ENCODE measurements at regions not wholly inside any gene's neighbourhood (a gene's known extent, or its start where the extent isn't known, plus 50 kb on each side); places are given as distances from the start of the nearest gene placed in this dataset.

- POLR2A ChIA-PET = no interaction called here
Measured at GRCh38 chr2:176589825-176590440, 320.7 kb downstream of the MTX2 start.

GRCh38 chr2:176592216-176592615 lies 323.0 kb downstream of the MTX2 start:
- H3K4me3 ChIP-seq (ENCODE audit: low read depth, low read length, poor library complexity, severe bottlenecking) = no peak overlapping the region
- no TSS peak for BruUV-seq (replicated peaks)
- H3K27ac ChIP-seq (ENCODE audit: low read depth, low read length, poor library complexity, severe bottlenecking) = no peak overlapping the region
- H3K79me2 ChIP-seq (ENCODE audit: insufficient read depth, low read depth, low read length) = no peaks in the 10 kb centered on the region
- H3K4me2 ChIP-seq (ENCODE audit: low read length) = no peak overlapping the region
- H3K9me3 ChIP-seq (ENCODE audit: low read length) = no peaks in the 10 kb centered on the region
- TF ChIP-seq CTCF (conservative IDR thresholded peaks at IDR 0.05; ENCODE audit: low read length) (no peak), EZH2phosphoT487 (IDR thresholded peaks at IDR 0.05; ENCODE audit: borderline replicate concordance, low read depth, low read length) (no peak)
- no peaks in the 10 kb centered on the region for H4K20me1 ChIP-seq (ENCODE audit: insufficient read depth, low read length)
- no peak for DNase-seq (ENCODE audit: low spot score)
- ChIA-PET POLR2A (no interaction called here), CTCF (ENCODE audit: unreplicated experiment) (no interaction called here)
- H3K36me3 ChIP-seq (ENCODE audit: insufficient read depth, low read length) = no peaks in the 10 kb centered on the region
- H2AFZ ChIP-seq (ENCODE audit: low read length) = no peak overlapping the region
- H3K9me2 ChIP-seq (ENCODE audit: insufficient read depth, low read length) = no peaks in the 10 kb centered on the region
- intact Hi-C loops (cut with micrococcal nuclease; ENCODE audit: unreplicated experiment) = no loop called here
- no peaks in the 10 kb centered on the region for H3K4me1 ChIP-seq (ENCODE audit: insufficient read depth, low read length, poor library complexity, severe bottlenecking)

More at GRCh38 chr2:176589825-176590440, 320.7 kb downstream of the MTX2 start:
- CTCF ChIA-PET (ENCODE audit: unreplicated experiment) = no interaction called here
- DNase-seq (ENCODE audit: low spot score) = no peak
- no TSS peak for BruUV-seq (replicated peaks)
- no peaks in the 10 kb centered on the region for H4K20me1 ChIP-seq (ENCODE audit: insufficient read depth, low read length)
- H2AFZ ChIP-seq (ENCODE audit: low read length) = no peak overlapping the region
- TF ChIP-seq EZH2phosphoT487 (IDR thresholded peaks at IDR 0.05; ENCODE audit: borderline replicate concordance, low read depth, low read length) (no peak), CTCF (conservative IDR thresholded peaks at IDR 0.05; ENCODE audit: low read length) (no peak)
- H3K4me3 ChIP-seq (ENCODE audit: low read depth, low read length, poor library complexity, severe bottlenecking) = no peak overlapping the region
- no peaks in the 10 kb centered on the region for H3K36me3 ChIP-seq (ENCODE audit: insufficient read depth, low read length)
- no peaks in the 10 kb centered on the region for H3K9me3 ChIP-seq (ENCODE audit: low read length)
- H3K4me1 ChIP-seq (ENCODE audit: insufficient read depth, low read length, poor library complexity, severe bottlenecking) = no peaks in the 10 kb centered on the region
- no peaks in the 10 kb centered on the region for H3K9me2 ChIP-seq (ENCODE audit: insufficient read depth, low read length)
- intact Hi-C loops (cut with micrococcal nuclease; ENCODE audit: unreplicated experiment) = no loop called here
- H3K27ac ChIP-seq (ENCODE audit: low read depth, low read length, poor library complexity, severe bottlenecking) = no peak overlapping the region
- no peaks in the 10 kb centered on the region for H3K79me2 ChIP-seq (ENCODE audit: insufficient read depth, low read depth, low read length)
- no peak overlapping the region for H3K4me2 ChIP-seq (ENCODE audit: low read length)

GRCh38 chr2:176595986-176596385 lies 326.7 kb downstream of the MTX2 start:
- Histone ChIP-seq H3K27ac (ENCODE audit: low read depth, low read length, poor library complexity, severe bottlenecking) (no peak overlapping the region), H3K36me3 (ENCODE audit: insufficient read depth, low read length) (no peaks in the 10 kb centered on the region), H2AFZ (ENCODE audit: low read length) (no peak overlapping the region), H4K20me1 (ENCODE audit: insufficient read depth, low read length) (no peaks in the 10 kb centered on the region), H3K4me3 (ENCODE audit: low read depth, low read length, poor library complexity, severe bottlenecking) (no peak overlapping the region), H3K79me2 (ENCODE audit: insufficient read depth, low read depth, low read length) (no peaks in the 10 kb centered on the region), H3K9me3 (ENCODE audit: low read length) (no peaks in the 10 kb centered on the region), H3K4me2 (ENCODE audit: low read length) (no peak overlapping the region), H3K4me1 (ENCODE audit: insufficient read depth, low read length, poor library complexity, severe bottlenecking) (no peaks in the 10 kb centered on the region), H3K9me2 (ENCODE audit: insufficient read depth, low read length) (no peaks in the 10 kb centered on the region)
- TF ChIP-seq CTCF (conservative IDR thresholded peaks at IDR 0.05; ENCODE audit: low read length) = no peak
- no peak for TF ChIP-seq EZH2phosphoT487 (IDR thresholded peaks at IDR 0.05; ENCODE audit: borderline replicate concordance, low read depth, low read length)
- CTCF ChIA-PET (ENCODE audit: unreplicated experiment) = no interaction called here
- no peak for DNase-seq (ENCODE audit: low spot score)
- POLR2A ChIA-PET = interaction anchor here (1.0 kb wide), 1 partner anchor 14 kb away, joined by 3 read pairs; no protein-coding TSS in a partner anchor
- no TSS peak for BruUV-seq (replicated peaks)
- intact Hi-C loops (cut with micrococcal nuclease; ENCODE audit: unreplicated experiment) = loop anchor here (5.0 kb wide), 1 partner anchor 341 kb away; no protein-coding TSS in a partner anchor
